Stomach smooth muscle (tissue), 2 donors: ENCODE measurements at regions not wholly inside any gene's neighbourhood (a gene's known extent, or its start where the extent isn't known, plus 50 kb on each side); places are given as distances from the start of the nearest gene placed in this dataset.

Source experiments
- H3K27ac ChIP-seq: one replicate; pipeline ENCODE4 v1.7.0; 2013; ENCODE audit warnings: mild to moderate bottlenecking, low read length, inconsistent platforms
- H3K27me3 ChIP-seq, 2 donors: one replicate each; pipeline ENCODE4 v1.7.0; 2013; ENCODE audit warnings: low read length in 2 of 2; ENCODE audit not compliant: insufficient read depth in 2 of 2, control insufficient read depth in 1 of 2
- H3K36me3 ChIP-seq, 2 donors: one replicate each; pipeline ENCODE4 v1.7.0; 2013; ENCODE audit warnings: low read length in 2 of 2; ENCODE audit not compliant: control insufficient read depth in 2 of 2, insufficient read depth in 2 of 2
- H3K4me1 ChIP-seq: one replicate; pipeline ENCODE4 v1.7.0; 2013; ENCODE audit warnings: low read length; ENCODE audit not compliant: control insufficient read depth, insufficient read depth
- H3K4me3 ChIP-seq, 2 donors: one replicate each; pipeline ENCODE4 v1.7.0; 2013; ENCODE audit warnings: low read length in 2 of 2
- H3K9ac ChIP-seq, 2 donors: one replicate each; pipeline ENCODE4 v1.7.0; 2013; ENCODE audit warnings: low read length in 2 of 2, mild to moderate bottlenecking in 1 of 2
- H3K9me3 ChIP-seq, 2 donors: one replicate each; pipeline ENCODE4 v1.7.0; 2013; ENCODE audit warnings: low read length in 2 of 2; ENCODE audit not compliant: control insufficient read depth in 2 of 2
- donor health status: healthy.
- donor health status: Pancreatic carcinoma.

GRCh38 chr9:99374793-99375192, 152.7 kb downstream of the SEC61B start:
- H3K9ac ChIP-seq: no peak overlapping the region
- H3K27ac ChIP-seq: no peak overlapping the region
- peaks cover 3% of the 10 kb centered on the region for H3K4me1 ChIP-seq
- no peaks in the 10 kb centered on the region for H3K36me3 ChIP-seq
- H3K4me3 ChIP-seq: no peak overlapping the region
- no peaks in the 10 kb centered on the region for H3K27me3 ChIP-seq
- no peaks in the 10 kb centered on the region for H3K9me3 ChIP-seq

DNA sequence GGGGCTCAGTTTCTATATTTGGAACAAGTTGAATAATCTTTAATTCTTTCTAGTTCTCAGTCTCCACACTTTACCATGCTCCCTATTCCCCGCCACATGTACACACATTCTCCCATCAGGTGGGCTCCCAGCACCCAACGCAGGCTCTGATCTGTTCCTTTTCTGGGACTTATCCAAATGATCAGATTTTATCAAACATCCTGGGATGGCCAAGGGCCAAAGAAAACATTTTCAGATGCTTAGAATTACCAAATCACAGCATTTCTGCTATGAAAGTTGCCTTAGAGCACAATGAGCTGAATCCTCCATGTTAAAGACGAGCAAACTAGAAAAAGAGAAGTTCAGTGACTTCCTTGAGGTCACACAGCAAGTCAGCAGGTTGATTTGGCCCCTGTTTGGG, 153.4 kb downstream of the SEC61B start:
- H3K27me3 ChIP-seq: no peaks in the 10 kb centered on the region
- H3K27ac ChIP-seq: no peak overlapping the region
- H3K4me1 ChIP-seq: peaks cover 3% of the 10 kb centered on the region
- H3K36me3 ChIP-seq: no peaks in the 10 kb centered on the region
- no peaks in the 10 kb centered on the region for H3K9me3 ChIP-seq
- no peak overlapping the region for H3K4me3 ChIP-seq
- no peak overlapping the region for H3K9ac ChIP-seq

DNA sequence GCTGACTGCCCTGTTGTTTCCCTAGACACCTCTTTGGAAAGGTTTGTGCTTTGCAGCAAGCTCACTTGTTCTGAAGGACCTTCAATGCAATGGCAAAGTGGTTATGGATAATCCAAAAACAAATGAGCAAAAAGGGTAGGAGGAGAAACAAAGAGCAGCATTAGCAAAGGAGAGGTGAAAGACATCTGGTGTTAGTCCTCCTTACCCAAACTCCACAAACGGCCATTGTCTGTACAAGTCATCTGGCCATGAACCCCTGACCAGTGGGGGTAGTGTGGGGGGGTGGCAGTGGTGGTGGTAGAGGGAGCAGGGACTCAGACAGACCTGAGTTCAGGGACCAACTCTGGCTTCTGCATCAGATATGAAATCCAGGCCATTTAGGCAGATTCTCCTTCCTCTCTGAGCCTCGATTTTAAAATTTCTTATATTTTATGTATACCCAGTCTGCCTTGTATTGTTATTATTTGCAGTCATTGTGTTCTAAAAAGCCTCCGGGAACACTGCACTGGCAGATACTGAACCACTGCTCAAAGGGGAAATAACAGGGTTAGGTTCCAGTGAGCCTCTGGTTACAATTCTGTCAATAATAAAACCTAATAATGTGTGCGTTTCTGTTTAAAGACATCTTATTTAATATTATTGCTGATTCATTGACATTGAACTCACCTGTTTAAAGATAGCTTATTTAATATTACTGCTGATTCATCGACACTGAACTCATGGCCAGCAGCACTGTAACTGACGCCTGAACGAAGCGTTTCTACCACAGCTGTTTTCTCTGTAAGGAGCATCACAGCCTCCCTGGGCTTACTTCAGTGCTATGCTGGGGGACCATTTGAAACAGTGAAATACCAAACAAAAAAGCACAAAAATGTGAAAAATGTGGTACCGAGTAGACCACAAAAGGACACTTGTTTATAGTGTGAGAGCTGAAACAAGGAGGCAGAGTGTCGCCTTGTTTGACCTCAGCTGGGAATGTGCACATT, 156.0 kb downstream of the SEC61B start:
- Histone ChIP-seq H3K4me1 (peaks cover 3% of the 10 kb centered on the region), H3K27me3 (no peaks in the 10 kb centered on the region), H3K36me3 (no peaks in the 10 kb centered on the region), H3K9me3 (no peaks in the 10 kb centered on the region), H3K27ac (no peak overlapping the region), H3K4me3 (no peak overlapping the region), H3K9ac (no peak overlapping the region)

DNA sequence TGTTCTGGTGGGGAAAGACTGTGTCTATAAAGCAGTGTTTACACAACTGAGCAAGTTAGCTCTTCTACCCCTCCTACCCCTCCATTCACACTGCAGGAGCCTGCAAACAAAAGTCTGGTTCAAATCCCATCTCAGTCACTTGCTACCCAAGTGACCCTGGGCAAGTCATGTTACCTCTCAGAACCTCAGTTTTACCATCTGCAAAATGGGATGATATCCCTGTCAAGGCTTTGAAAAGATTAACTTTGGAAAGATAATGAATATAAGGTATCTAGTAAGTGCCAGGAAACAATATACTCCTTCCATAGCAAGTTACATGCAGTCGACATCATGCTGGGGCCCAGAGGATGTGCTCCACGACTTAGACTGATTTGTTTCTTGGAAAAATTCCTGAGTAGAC, 161.5 kb downstream of the SEC61B start:
- no peak overlapping the region for H3K4me3 ChIP-seq
- no peaks in the 10 kb centered on the region for H3K9me3 ChIP-seq
- no peak overlapping the region for H3K9ac ChIP-seq
- no peak overlapping the region for H3K27ac ChIP-seq
- no peaks in the 10 kb centered on the region for H3K36me3 ChIP-seq
- no peaks in the 10 kb centered on the region for H3K27me3 ChIP-seq
- peaks cover 3% of the 10 kb centered on the region for H3K4me1 ChIP-seq

- Histone ChIP-seq H3K36me3 (no peaks in the 10 kb centered on the region), H3K4me1 (peaks cover 3% of the 10 kb centered on the region), H3K27me3 (no peaks in the 10 kb centered on the region), H3K27ac (no peak overlapping the region), H3K4me3 (no peak overlapping the region), H3K9ac (no peak overlapping the region), H3K9me3 (no peaks in the 10 kb centered on the region)
Measured at GRCh38 chr9:99385215-99385614, 163.1 kb downstream of the SEC61B start.

GRCh38 chr9:99385814-99386279, 163.8 kb downstream of the SEC61B start:
- Histone ChIP-seq H3K27ac (no peak overlapping the region), H3K36me3 (no peaks in the 10 kb centered on the region), H3K4me1 (peaks cover 3% of the 10 kb centered on the region), H3K27me3 (no peaks in the 10 kb centered on the region), H3K4me3 (no peak overlapping the region), H3K9ac (no peak overlapping the region), H3K9me3 (no peaks in the 10 kb centered on the region)

GRCh38 chr9:99387431-99387830, 165.3 kb downstream of the SEC61B start:
- no peak overlapping the region for H3K4me3 ChIP-seq
- peaks cover 3% of the 10 kb centered on the region for H3K4me1 ChIP-seq
- H3K27ac ChIP-seq: no peak overlapping the region
- H3K36me3 ChIP-seq: no peaks in the 10 kb centered on the region
- H3K9me3 ChIP-seq: no peaks in the 10 kb centered on the region
- H3K9ac ChIP-seq: no peak overlapping the region
- H3K27me3 ChIP-seq: no peaks in the 10 kb centered on the region

DNA sequence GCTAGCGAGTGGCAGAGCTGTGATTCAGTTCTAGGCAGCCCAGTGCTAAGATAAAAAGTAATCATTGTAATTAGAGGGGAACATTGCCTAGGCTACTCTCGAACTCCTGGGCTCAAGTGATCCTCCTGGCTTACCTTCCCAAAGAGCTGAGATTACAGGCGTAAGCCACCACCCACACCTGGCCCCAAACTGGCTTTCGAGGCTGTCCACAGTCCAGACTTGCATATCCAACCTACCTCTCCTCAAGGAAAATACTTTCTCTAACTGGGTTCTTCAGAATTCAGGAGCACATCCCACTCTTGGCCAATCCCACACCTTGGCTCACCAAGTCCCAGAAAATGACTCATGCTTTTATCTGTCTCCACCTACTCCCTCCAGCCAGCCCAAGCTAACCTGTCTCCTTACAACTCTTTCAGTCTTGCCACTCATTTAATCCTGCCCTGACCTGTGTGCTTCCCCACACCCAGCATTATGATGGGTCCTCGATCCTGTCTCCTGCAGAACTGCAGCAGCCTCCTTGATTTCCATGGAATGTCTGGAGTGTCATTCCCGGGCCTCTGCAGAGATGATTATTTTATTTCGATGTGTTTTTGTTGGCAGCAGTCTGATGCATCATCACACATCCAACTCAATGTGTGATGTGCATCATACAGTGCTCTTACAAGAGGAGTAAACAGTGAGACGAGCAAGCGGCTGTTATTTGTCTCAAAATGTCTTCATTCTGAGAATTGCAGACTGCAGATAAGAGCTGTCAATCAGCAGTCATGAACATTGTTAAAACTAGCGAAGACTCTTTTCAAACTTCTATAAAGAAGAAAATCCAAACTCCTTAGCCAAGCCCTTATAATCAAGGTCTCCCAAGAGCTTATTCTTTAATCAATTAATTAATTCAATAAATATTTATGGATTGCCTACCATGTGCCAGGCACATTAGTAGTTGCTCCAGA, 167.3 kb downstream of the SEC61B start:
- Histone ChIP-seq H3K4me1 (peaks cover 3% of the 10 kb centered on the region), H3K9ac (no peak overlapping the region), H3K36me3 (no peaks in the 10 kb centered on the region), H3K27ac (no peak overlapping the region), H3K27me3 (no peaks in the 10 kb centered on the region), H3K9me3 (no peaks in the 10 kb centered on the region), H3K4me3 (no peak overlapping the region)

DNA sequence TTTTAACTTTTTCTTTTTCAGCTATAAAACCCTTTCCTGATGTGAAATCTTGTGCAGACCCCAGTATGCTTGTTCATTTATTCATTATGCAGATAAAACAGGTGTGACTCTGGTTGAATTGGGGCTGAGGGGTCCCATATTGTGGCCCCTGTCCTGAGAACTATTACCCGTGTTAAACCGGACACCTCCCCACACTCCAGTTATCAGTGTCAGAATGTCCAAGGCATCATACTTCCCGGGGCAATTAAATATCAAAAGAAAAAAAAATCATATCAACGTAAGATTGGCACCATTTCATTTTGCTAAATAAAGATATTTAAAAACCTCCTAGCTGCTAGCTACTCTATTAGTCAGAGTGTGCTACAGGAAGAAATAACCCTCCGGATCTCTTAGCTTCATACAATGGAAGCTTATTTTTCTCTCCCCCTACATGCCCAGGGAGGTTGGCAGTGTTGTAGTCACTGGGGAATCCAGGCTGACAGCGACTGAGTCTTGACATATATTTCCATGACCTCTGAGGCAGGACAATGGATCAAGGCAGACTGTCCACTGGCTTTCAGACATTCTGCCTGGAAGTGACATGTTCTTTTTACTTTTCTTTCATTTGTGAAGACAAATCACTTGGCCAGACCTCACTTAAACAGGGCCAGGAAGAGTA, 170.0 kb downstream of the SEC61B start:
- Histone ChIP-seq H3K27me3 (no peaks in the 10 kb centered on the region), H3K4me1 (no peaks in the 10 kb centered on the region), H3K36me3 (no peaks in the 10 kb centered on the region), H3K9ac (no peak overlapping the region), H3K4me3 (no peak overlapping the region), H3K27ac (no peak overlapping the region), H3K9me3 (no peaks in the 10 kb centered on the region)

DNA sequence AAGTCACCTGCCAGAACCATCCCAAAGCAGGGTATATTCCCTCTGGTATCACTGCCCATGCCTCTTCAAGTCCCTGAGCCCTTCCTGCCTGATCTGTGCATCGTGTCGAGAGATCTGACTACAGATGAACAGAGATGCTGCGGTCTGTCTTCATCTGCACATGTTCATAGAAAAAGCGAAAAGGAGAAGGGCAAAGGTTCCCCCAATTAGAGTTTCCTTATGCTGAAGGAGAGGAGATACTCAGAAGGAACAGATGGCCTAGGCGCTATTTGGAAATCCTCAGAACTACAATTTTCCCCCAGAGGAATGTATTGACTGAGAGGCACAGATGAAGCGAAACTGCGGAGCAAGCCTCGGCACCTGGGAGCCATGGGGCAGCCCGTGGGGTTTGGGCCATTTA, 170.9 kb downstream of the SEC61B start:
- Histone ChIP-seq H3K4me1 (no peaks in the 10 kb centered on the region), H3K4me3 (no peak overlapping the region)

More for the DNA sequence above, 170.9 kb downstream of the SEC61B start:
- H3K9me3 ChIP-seq: no peaks in the 10 kb centered on the region
- no peaks in the 10 kb centered on the region for H3K27me3 ChIP-seq
- H3K36me3 ChIP-seq: no peaks in the 10 kb centered on the region
- H3K27ac ChIP-seq: no peak overlapping the region
- no peak overlapping the region for H3K9ac ChIP-seq
